Middle frontal gyrus (tissue), 1 donor: ENCODE measurements at regions not wholly inside any gene's neighbourhood (a gene's known extent, or its start where the extent isn't known, plus 50 kb on each side); places are given as distances from the start of the nearest gene placed in this dataset.

Source experiments
- DNase-seq: peaks from one replicate; pipeline ENCODE4 v3.0.0-alpha.2; 2015; ENCODE audit warnings: low spot score; ENCODE audit errors: extremely low spot score

GRCh38 chr4:157564218-157564617, 343.7 kb downstream of the GRIA2 start:
- no peak for DNase-seq

DNA sequence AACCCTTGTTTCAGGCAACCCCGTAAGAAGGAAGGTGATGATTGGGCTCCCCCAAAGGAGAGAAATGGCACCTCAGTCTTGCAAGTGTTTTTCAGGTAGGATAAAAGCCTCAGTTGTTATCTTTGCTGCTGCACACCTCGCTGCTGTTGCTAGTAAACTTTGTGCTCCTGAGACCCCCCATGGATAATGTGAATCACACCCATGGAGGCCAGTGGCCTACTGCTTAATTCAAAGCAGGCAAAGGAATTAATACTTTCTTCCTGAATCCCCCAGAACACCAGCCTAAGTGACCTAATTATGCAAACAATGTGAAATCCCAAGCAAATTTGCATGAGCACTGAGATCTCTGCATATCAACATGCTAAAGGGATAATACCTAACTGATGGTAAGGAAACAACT, 337.5 kb downstream of the GRIA2 start:
- no peak for DNase-seq

- DNase-seq = no peak
Measured at GRCh38 chr4:157550028-157550427, 329.5 kb downstream of the GRIA2 start.

GRCh38 chr4:157527954-157528353, 307.4 kb downstream of the GRIA2 start:
- DNase-seq = no peak

GRCh38 chr4:157521906-157522305, 301.4 kb downstream of the GRIA2 start:
- DNase-seq = no peak

GRCh38 chr4:157514711-157515110, 294.2 kb downstream of the GRIA2 start:
- DNase-seq = no peak

GRCh38 chr4:157509341-157509740, 288.8 kb downstream of the GRIA2 start:
- no peak for DNase-seq

DNA sequence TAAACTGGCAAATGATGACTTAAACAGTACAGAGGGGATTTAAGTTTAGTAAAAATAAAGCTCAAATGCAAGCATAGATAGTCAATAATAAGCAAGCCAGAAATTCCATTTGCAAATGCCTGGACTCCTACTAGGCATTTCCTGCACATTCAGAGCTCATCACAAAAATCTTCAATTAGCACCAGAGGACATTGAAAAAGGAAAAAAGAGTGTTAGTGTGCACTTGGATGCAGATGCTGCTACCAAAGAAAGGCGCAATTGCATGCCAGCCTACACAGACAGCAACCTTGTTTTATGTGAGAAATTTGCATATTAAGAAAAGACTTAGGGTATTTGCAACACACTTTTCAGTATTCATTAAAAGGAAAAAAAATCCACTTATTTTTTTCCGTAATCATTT, 282.1 kb downstream of the GRIA2 start:
- DNase-seq = no peak

DNA sequence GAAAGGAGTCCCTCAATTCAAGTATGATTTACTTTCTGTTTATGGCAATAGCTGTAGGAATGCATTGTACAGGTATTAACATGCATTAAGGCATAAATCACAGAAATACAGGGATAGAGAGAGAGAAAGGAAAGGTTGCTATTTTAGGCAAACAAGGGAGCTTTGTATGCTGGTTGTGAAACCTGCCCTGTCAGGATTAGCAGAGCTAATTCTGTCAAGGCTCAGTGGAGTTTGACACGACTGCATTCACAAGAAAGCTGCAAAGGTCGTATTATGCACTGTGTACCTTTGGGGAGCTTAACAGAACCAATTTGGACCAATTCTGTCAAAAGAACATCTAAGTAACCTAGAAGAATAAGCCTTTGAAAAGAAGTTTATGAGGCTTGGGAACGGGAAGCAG, 239.3 kb downstream of the GRIA2 start:
- no peak for DNase-seq

DNA sequence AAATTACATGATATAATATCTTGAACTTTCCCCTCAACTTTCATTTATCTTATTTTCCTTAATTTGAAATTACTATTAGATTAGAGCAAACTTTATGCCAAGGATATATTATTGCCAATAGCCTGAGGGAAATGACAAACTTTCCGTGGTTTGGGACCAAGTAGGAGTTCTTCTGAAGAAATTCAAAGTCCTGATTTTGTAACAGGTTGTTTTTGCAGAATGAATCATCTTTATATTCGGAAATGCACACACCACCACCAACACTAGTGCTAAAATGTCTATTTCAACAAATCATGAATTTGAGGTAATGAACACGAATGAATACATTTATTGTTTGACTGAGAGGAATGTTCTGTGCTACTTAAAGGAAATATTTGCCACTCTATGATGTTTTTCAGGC, 226.7 kb downstream of the GRIA2 start:
- DNase-seq = no peak

DNA sequence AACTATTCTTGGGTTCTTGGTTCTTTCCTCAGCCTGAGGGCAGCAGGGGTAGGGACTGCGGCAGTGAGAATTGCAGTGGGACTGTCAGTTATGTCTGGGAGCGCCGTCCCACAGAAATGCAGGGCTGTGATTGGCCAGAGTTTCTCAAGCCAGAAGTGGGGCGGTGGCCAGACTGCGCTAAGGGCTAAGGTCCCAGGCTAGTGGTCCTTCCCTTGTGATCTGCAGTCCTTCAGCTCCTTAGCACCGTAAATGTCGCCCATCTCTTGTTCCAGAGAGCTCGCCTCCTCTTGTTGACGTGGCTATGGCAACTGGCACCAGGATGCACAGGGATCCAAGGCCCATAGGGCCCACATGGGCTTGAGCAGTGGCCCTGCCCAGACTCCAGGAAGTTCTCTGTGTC, 223.5 kb downstream of the GRIA2 start:
- no peak for DNase-seq

DNA sequence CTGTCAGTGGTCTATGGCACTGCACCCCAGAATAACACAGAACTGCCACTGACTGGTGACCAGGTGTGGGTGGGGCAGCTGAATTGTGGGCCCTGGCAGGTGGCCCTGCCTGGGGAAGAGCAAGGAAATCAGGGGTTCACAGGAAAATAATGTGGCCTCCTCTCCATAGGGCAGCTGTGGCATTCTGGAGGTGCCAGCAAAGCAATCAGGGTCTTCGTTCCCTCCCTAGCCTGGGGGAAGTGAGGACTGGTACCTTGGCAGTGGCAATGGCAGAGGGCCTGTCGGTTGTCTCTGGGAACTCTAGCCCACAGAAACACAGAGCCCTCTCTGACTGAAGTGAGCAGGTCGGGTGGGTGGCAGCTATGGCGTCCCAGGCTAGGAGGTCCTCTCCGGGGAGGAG, 223.0 kb downstream of the GRIA2 start:
- no peak for DNase-seq

DNA sequence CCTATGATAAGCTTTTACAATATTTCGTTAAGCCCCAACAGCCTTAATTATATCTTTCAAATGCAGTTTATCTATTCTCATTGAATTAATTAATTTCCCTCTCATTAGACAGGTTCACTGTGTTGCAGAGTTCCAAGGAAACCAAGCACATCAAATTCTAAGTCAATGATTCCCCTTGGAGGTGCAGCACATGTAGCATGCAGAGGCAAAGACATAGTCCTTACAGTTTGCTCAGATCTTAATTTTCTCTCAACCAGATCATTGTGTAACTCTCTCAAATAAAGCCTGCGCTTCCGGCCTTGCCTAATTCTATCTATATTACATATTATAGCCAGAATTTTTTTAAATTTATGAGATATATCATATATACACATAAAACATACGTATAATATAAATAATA, 205.4 kb downstream of the GRIA2 start:
- no peak for DNase-seq

- DNase-seq = no peak
Measured at GRCh38 chr4:157423526-157424020, 203.0 kb downstream of the GRIA2 start.

DNA sequence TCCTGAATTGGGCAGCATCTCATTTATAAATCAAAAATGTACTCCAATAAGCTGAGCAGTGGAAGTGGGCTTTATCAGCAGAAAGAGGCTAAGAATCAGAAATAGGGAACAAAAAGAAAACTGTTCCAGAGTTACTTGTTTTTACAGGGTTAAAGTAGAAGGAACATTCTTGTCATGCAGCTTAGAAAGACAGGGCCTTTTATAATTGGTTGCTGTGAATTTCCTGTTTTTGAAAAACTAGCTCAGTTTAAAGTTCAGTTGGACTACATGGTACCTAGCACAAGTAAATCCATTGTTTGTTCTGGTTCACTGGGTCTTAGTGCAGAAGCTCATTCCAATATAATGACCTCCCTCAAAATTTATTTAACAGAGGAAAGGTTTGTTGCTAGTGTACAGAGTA, 200.8 kb downstream of the GRIA2 start:
- no peak for DNase-seq
